Right ventricle myocardium superior (tissue), 1 donor: ENCODE measurements at regions not wholly inside any gene's neighbourhood (a gene's known extent, or its start where the extent isn't known, plus 50 kb on each side); places are given as distances from the start of the nearest gene placed in this dataset.

Experiments
- ATAC-seq: fragments of 200-7000 bp; cut with Tn5 transposase; one replicate; pipeline ENCODE4 v1.9.1; 2020; ENCODE audit warnings: mild to moderate bottlenecking; ENCODE audit not compliant: poor library complexity
- DNase-seq: peaks from one replicate; pipeline ENCODE4 v3.0.0-alpha.2; 2020
- intact Hi-C: fragments of 100-400 bp; cut with DNase I; formaldehyde crosslinking; loops from one replicate; pipeline ENCODE4 v1.11.2; 2022
- donor health status: DM: no; HTN: yes; CAD: no; lungs with severe emphysema.

GRCh38 chr6:119594907-119595306 lies 245.3 kb upstream of the MAN1A1 start:
- intact Hi-C loops = no loop called here
- DNase-seq (no peak), ATAC-seq (no peak)

GRCh38 chr6:119591235-119591634 lies 241.7 kb upstream of the MAN1A1 start:
- DNase-seq (no peak), ATAC-seq (no peak)
- intact Hi-C loops = no loop called here

- DNase-seq = no peak
- intact Hi-C loops = no loop called here
- ATAC-seq = no peak
Observed at GRCh38 chr6:119590066-119590465, 240.5 kb upstream of the MAN1A1 start.

GRCh38 chr6:119587537-119587936 lies 238.0 kb upstream of the MAN1A1 start:
- DNase-seq (no peak), ATAC-seq (no peak)
- intact Hi-C loops = no loop called here

- DNase-seq (no peak), ATAC-seq (no peak)
- intact Hi-C loops = no loop called here
Observed at GRCh38 chr6:119586250-119586882, 236.8 kb upstream of the MAN1A1 start.

- intact Hi-C loops = no loop called here
- no peak for DNase-seq
- ATAC-seq = no peak
Observed at GRCh38 chr6:119584088-119584487, 234.5 kb upstream of the MAN1A1 start.

- no peak for ATAC-seq
- DNase-seq = no peak
- intact Hi-C loops = no loop called here
Observed at GRCh38 chr6:119581220-119581619, 231.7 kb upstream of the MAN1A1 start.

- intact Hi-C loops = no loop called here
- ATAC-seq (no peak), DNase-seq (no peak)
Observed at GRCh38 chr6:119575721-119576120, 226.2 kb upstream of the MAN1A1 start.

GRCh38 chr6:119568580-119568979 lies 219.0 kb upstream of the MAN1A1 start:
- intact Hi-C loops = no loop called here
- ATAC-seq = no peak
- no peak for DNase-seq

- ATAC-seq = no peak
- no peak for DNase-seq
- intact Hi-C loops = no loop called here
Observed at GRCh38 chr6:119566546-119567260, 217.1 kb upstream of the MAN1A1 start.

GRCh38 chr6:119565893-119566292 lies 216.3 kb upstream of the MAN1A1 start:
- DNase-seq = no peak
- no peak for ATAC-seq
- intact Hi-C loops = no loop called here

- ATAC-seq (no peak), DNase-seq (no peak)
- intact Hi-C loops = no loop called here
Observed at GRCh38 chr6:119562168-119562567, 212.6 kb upstream of the MAN1A1 start.

- intact Hi-C loops = no loop called here
- DNase-seq (no peak), ATAC-seq (no peak)
Observed at GRCh38 chr6:119559586-119559985, 210.0 kb upstream of the MAN1A1 start.

- DNase-seq (no peak), ATAC-seq (no peak)
- intact Hi-C loops = no loop called here
Observed at GRCh38 chr6:119557239-119557638, 207.7 kb upstream of the MAN1A1 start.

- DNase-seq = no peak
- no peak for ATAC-seq
- intact Hi-C loops = no loop called here
Observed at GRCh38 chr6:119552021-119552420, 202.5 kb upstream of the MAN1A1 start.

- intact Hi-C loops = no loop called here
- ATAC-seq (no peak), DNase-seq (no peak)
Observed at GRCh38 chr6:119547024-119547423, 197.5 kb upstream of the MAN1A1 start.

- ATAC-seq (no peak), DNase-seq (no peak)
- intact Hi-C loops = no loop called here
Observed at GRCh38 chr6:119545245-119545644, 195.7 kb upstream of the MAN1A1 start.

- DNase-seq = no peak
- ATAC-seq = no peak
- intact Hi-C loops = no loop called here
Observed at GRCh38 chr6:119544325-119545175, 195.0 kb upstream of the MAN1A1 start.

- intact Hi-C loops = no loop called here
- no peak for DNase-seq
- ATAC-seq = no peak
Observed at GRCh38 chr6:119543332-119543731, 193.8 kb upstream of the MAN1A1 start.

- intact Hi-C loops = no loop called here
Observed at GRCh38 chr6:119542037-119542436, 192.5 kb upstream of the MAN1A1 start.

More at GRCh38 chr6:119542037-119542436, 192.5 kb upstream of the MAN1A1 start:
- ATAC-seq (no peak), DNase-seq (no peak)
